ENCODE measurements at regions not wholly inside any gene's neighbourhood (a gene's known extent, or its start where the extent isn't known, plus 50 kb on each side); places are given as distances from the start of the nearest gene placed in this dataset.

DNA sequence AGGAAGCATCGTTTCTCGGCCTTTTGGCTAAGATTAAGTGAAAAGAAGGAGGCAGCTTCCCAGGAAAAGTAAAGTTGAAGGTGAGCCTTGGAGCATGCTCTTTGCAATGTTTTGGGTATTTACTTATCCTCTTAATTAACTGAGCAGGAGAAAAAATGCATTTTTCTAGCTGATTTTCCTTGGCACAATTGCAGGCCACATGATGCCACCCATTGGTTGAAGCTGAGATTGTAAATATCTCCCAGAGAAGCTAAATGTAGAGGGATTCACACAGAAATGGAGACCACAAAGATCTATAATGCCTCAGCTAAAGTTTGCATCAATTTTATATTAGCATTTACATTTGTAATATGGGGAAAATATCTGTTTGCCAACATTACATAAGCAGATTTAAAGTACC is 294.1 kb downstream of the KCNS3 start:
- TF ChIP-seq GATA2 (IDR thresholded peaks at IDR 0.05; ENCODE audit: low read depth, low read length) (no peak), GATA3 (IDR thresholded peaks at IDR 0.05; ENCODE audit: low read depth, low read length) (no peak)

Measured in SH-SY5Y (cell line).